ENCODE measurements at regions not wholly inside any gene's neighbourhood (a gene's known extent, or its start where the extent isn't known, plus 50 kb on each side); places are given as distances from the start of the nearest gene placed in this dataset.

- no peaks in the 10 kb centered on the region for H3K27me3 ChIP-seq (ENCODE audit: low read length)
- no peaks in the 10 kb centered on the region for H3K9me3 ChIP-seq (ENCODE audit: low read length)
- POLR2A ChIA-PET (ENCODE audit: unreplicated experiment): no interaction called here
- H3K4me1 ChIP-seq (ENCODE audit: insufficient read depth, low read length): no peaks in the 10 kb centered on the region
- no TSS peak for BruUV-seq (replicated peaks)
- TF ChIP-seq CTCF (conservative IDR thresholded peaks at IDR 0.05; ENCODE audit: low read depth, low read length): no peak
- TF ChIP-seq EZH2phosphoT487 (IDR thresholded peaks at IDR 0.05; ENCODE audit: borderline replicate concordance, low read length): no peak
- no peak for TF ChIP-seq EZH2 (IDR thresholded peaks at IDR 0.05; ENCODE audit: low read length, unreplicated experiment)
- H3K27ac ChIP-seq (ENCODE audit: low read length): no peak overlapping the region
- DNase-seq (no peak), ATAC-seq (no peak)
- no peak overlapping the region for H3K4me3 ChIP-seq (ENCODE audit: low read length)
- no peaks in the 10 kb centered on the region for H3K36me3 ChIP-seq (ENCODE audit: low read depth, low read length)
- no peak overlapping the region for H3K4me2 ChIP-seq (ENCODE audit: low read length)
- H3K9me2 ChIP-seq (replicated peaks; ENCODE audit: low read length): no peaks in the 10 kb centered on the region
- H4K20me1 ChIP-seq (ENCODE audit: low read length): no peaks in the 10 kb centered on the region
- no peak overlapping the region for H3K9ac ChIP-seq (ENCODE audit: low read length)
- H2AFZ ChIP-seq (ENCODE audit: low read length): no peak overlapping the region
- H3K79me2 ChIP-seq (ENCODE audit: low read length): no peaks in the 10 kb centered on the region
- intact Hi-C loops (cut with micrococcal nuclease): no loop called here
- CTCF ChIA-PET: no interaction called here
- H3F3A ChIP-seq (ENCODE audit: low read length, unreplicated experiment): no peaks in the 10 kb centered on the region
Measured at GRCh38 chr2:234850818-234851217, 101.0 kb upstream of the SH3BP4 start.

- intact Hi-C loops (cut with micrococcal nuclease): no loop called here
- Histone ChIP-seq H3K9ac (ENCODE audit: low read length) (no peak overlapping the region), H3K27me3 (ENCODE audit: low read length) (no peaks in the 10 kb centered on the region), H3K27ac (ENCODE audit: low read length) (no peak overlapping the region), H4K20me1 (ENCODE audit: low read length) (no peaks in the 10 kb centered on the region), H3F3A (ENCODE audit: low read length, unreplicated experiment) (no peaks in the 10 kb centered on the region), H3K9me3 (ENCODE audit: low read length) (no peaks in the 10 kb centered on the region), H3K9me2 (replicated peaks; ENCODE audit: low read length) (no peaks in the 10 kb centered on the region), H3K36me3 (ENCODE audit: low read depth, low read length) (no peaks in the 10 kb centered on the region), H3K79me2 (ENCODE audit: low read length) (no peaks in the 10 kb centered on the region), H3K4me3 (ENCODE audit: low read length) (no peak overlapping the region), H3K4me2 (ENCODE audit: low read length) (no peak overlapping the region), H2AFZ (ENCODE audit: low read length) (no peak overlapping the region), H3K4me1 (ENCODE audit: insufficient read depth, low read length) (no peaks in the 10 kb centered on the region)
- ATAC-seq: no peak
- ChIA-PET POLR2A (ENCODE audit: unreplicated experiment) (no interaction called here), CTCF (no interaction called here)
- DNase-seq: no peak
- no TSS peak for BruUV-seq (replicated peaks)
- TF ChIP-seq EZH2phosphoT487 (IDR thresholded peaks at IDR 0.05; ENCODE audit: borderline replicate concordance, low read length): no peak
- TF ChIP-seq EZH2 (IDR thresholded peaks at IDR 0.05; ENCODE audit: low read length, unreplicated experiment): no peak
- no peak for TF ChIP-seq CTCF (conservative IDR thresholded peaks at IDR 0.05; ENCODE audit: low read depth, low read length)
Measured at GRCh38 chr2:234849678-234850077, 102.1 kb upstream of the SH3BP4 start.

GRCh38 chr2:234848578-234848977 lies 103.2 kb upstream of the SH3BP4 start:
- TF ChIP-seq EZH2phosphoT487 (IDR thresholded peaks at IDR 0.05; ENCODE audit: borderline replicate concordance, low read length): no peak
- TF ChIP-seq CTCF (conservative IDR thresholded peaks at IDR 0.05; ENCODE audit: low read depth, low read length): no peak
- TF ChIP-seq EZH2 (IDR thresholded peaks at IDR 0.05; ENCODE audit: low read length, unreplicated experiment): no peak
- no peaks in the 10 kb centered on the region for H3K79me2 ChIP-seq (ENCODE audit: low read length)
- ATAC-seq (no peak), DNase-seq (no peak)
- H3K4me1 ChIP-seq (ENCODE audit: insufficient read depth, low read length): no peaks in the 10 kb centered on the region
- H3K36me3 ChIP-seq (ENCODE audit: low read depth, low read length): no peaks in the 10 kb centered on the region
- no peak overlapping the region for H2AFZ ChIP-seq (ENCODE audit: low read length)
- H3K9ac ChIP-seq (ENCODE audit: low read length): no peak overlapping the region
- no peak overlapping the region for H3K4me3 ChIP-seq (ENCODE audit: low read length)
- H3K9me2 ChIP-seq (replicated peaks; ENCODE audit: low read length): no peaks in the 10 kb centered on the region
- H3K27me3 ChIP-seq (ENCODE audit: low read length): no peaks in the 10 kb centered on the region
- H3K9me3 ChIP-seq (ENCODE audit: low read length): no peaks in the 10 kb centered on the region
- POLR2A ChIA-PET (ENCODE audit: unreplicated experiment): no interaction called here
- no peaks in the 10 kb centered on the region for H3F3A ChIP-seq (ENCODE audit: low read length, unreplicated experiment)
- H4K20me1 ChIP-seq (ENCODE audit: low read length): no peaks in the 10 kb centered on the region
- CTCF ChIA-PET: no interaction called here
- no peak overlapping the region for H3K27ac ChIP-seq (ENCODE audit: low read length)
- BruUV-seq (replicated peaks): no TSS peak
- no peak overlapping the region for H3K4me2 ChIP-seq (ENCODE audit: low read length)
- intact Hi-C loops (cut with micrococcal nuclease): no loop called here
